Endothelial cell of umbilical vein (primary cell): ENCODE measurements at regions not wholly inside any gene's neighbourhood (a gene's known extent, or its start where the extent isn't known, plus 50 kb on each side); places are given as distances from the start of the nearest gene placed in this dataset.

Experiments used
- BruUV-seq: library from RNA; stranded (reverse); fragments of 400-500 nt; replicated peaks from 2 replicates; lab custom pipeline; 2021; lab: Mats Ljungman, UMichigan
- CTCF ChIA-PET: fragments of 300-600, 350-600 bp; sonication (Branson Sonifier 250); formaldehyde crosslinking; loops from one replicate; lab custom pipeline; 2021; ENCODE audit warnings: antibody characterized with exemption, inconsistent platforms; lab: Charles Lee
- POLR2A ChIA-PET: fragments of 300-600, 350-600 bp; sonication (Branson Sonifier 250); formaldehyde crosslinking; loops from one replicate; lab custom pipeline; 2021; ENCODE audit warnings: antibody characterized with exemption, inconsistent platforms; lab: Charles Lee
- DNase-seq: peaks from one replicate; pipeline ENCODE4 v3.0.0-alpha.2; 2011; ENCODE audit warnings: low read depth, low spot score
- FAIRE-seq: peaks from 2 replicates; lab custom pipeline; 2011; peaks lifted over from hg19 to GRCh38; lab: Jason Lieb, UNC
- H2AFZ ChIP-seq: 2 replicates; pipeline ENCODE4 v1.6.0; 2012; ENCODE audit warnings: low read depth, low read length, control low read depth, inconsistent platforms
- H3K27ac ChIP-seq: 2 replicates; pipeline ENCODE4 v1.5.1; 2011; ENCODE audit warnings: low read depth, mild to moderate bottlenecking, control low read depth, low read length, moderate library complexity; ENCODE audit not compliant: insufficient read depth
- H3K27me3 ChIP-seq, 2 experiments: 2 replicates each; pipeline versions ENCODE4 v1.6.0 to v1.6.1; 2011; ENCODE audit warnings: low read length in 2 of 2, mixed read lengths in 1 of 2; ENCODE audit not compliant: control insufficient read depth in 2 of 2, insufficient read depth in 2 of 2
- H3K36me3 ChIP-seq, 2 experiments: 2 replicates in 1 of 2; 3 replicates in 1 of 2; pipeline ENCODE4 v1.5.1; 2011; ENCODE audit warnings: low read length in 2 of 2, mild to moderate bottlenecking in 1 of 2, moderate library complexity in 1 of 2; ENCODE audit not compliant: control insufficient read depth in 2 of 2, insufficient read depth in 2 of 2; ENCODE audit errors: extremely low read depth in 1 of 2
- H3K4me1 ChIP-seq: 3 replicates; pipeline ENCODE4 v1.5.1; 2011; ENCODE audit warnings: mild to moderate bottlenecking, low read length; ENCODE audit not compliant: control insufficient read depth, insufficient read depth; ENCODE audit errors: extremely low read depth
- H3K4me2 ChIP-seq: 2 replicates; pipeline ENCODE4 v1.6.1; 2011; ENCODE audit warnings: low read length, control low read depth, mixed read lengths; ENCODE audit not compliant: insufficient read depth
- H3K4me3 ChIP-seq, 3 experiments: fragments of 200-600 bp in 1 of 3; sonication (generic), shearing (Covaris generic) in 1 of 3; replicated peaks in 1 of 3; 2 replicates each; pipeline ENCODE4 v1.5.1; 2011 to 2016; ENCODE audit warnings: control low read depth in 3 of 3, low read length in 3 of 3, mild to moderate bottlenecking in 2 of 3, inconsistent platforms in 1 of 3, low read depth in 1 of 3, moderate library complexity in 1 of 3; ENCODE audit not compliant: insufficient read depth in 1 of 3
- H3K79me2 ChIP-seq: 2 replicates; pipeline ENCODE4 v1.6.0; 2012; ENCODE audit warnings: low read length, inconsistent platforms; ENCODE audit not compliant: control insufficient read depth, insufficient read depth
- H3K9ac ChIP-seq: replicated peaks from 2 replicates; pipeline ENCODE3; 2011; ENCODE audit warnings: low read length, control low read depth; ENCODE audit not compliant: insufficient read depth; ENCODE audit errors: extremely low read depth
- H3K9me1 ChIP-seq: replicated peaks from 3 replicates; pipeline ENCODE4 v1.6.0; 2011; ENCODE audit warnings: mild to moderate bottlenecking, low read length; ENCODE audit not compliant: control insufficient read depth, insufficient read depth; ENCODE audit errors: extremely low read depth
- H3K9me3 ChIP-seq: replicated peaks from 2 replicates; pipeline ENCODE4 v1.5.1; 2012; ENCODE audit warnings: low read length, inconsistent platforms; ENCODE audit not compliant: control insufficient read depth, insufficient read depth
- H4K20me1 ChIP-seq: replicated peaks from 2 replicates; pipeline ENCODE3; 2011; ENCODE audit warnings: mild to moderate bottlenecking, low read length; ENCODE audit not compliant: control insufficient read depth, insufficient read depth; ENCODE audit errors: extremely low read depth
- EZH2 ChIP-seq: IDR thresholded peaks from 2 replicates; pipeline ENCODE4 v1.6.1; 2012; ENCODE audit warnings: borderline replicate concordance, low read depth, mild to moderate bottlenecking, moderate library complexity, low read length, inconsistent platforms; ENCODE audit not compliant: severe bottlenecking
- GATA2 ChIP-seq: IDR thresholded peaks from 2 replicates; pipeline ENCODE4 v1.7.0; 2011; ENCODE audit warnings: low read depth, mild to moderate bottlenecking, moderate library complexity, mixed read lengths, low read length; ENCODE audit not compliant: insufficient read length, insufficient read depth
- MYC ChIP-seq: IDR thresholded peaks from one replicate; pipeline ENCODE4 v1.6.1; 2011; ENCODE audit warnings: mild to moderate bottlenecking, low read depth, low read length
- POLR2A ChIP-seq: IDR thresholded peaks from 2 replicates; pipeline ENCODE4 v1.6.1; 2012; ENCODE audit warnings: low read depth, mild to moderate bottlenecking, control low read depth, low read length
- dilution Hi-C: fragments of 300-500 bp; cut with MboI; formaldehyde crosslinking; loops from one replicate; pipeline ENCODE4 v1.15.0; 2019; ENCODE audit warnings: low sequenced_read_pairs; ENCODE audit not compliant: extremely low pct_ligation_motif_present
- intact Hi-C: fragments of 100-400 bp; cut with micrococcal nuclease; formaldehyde crosslinking; loops from one replicate; pipeline ENCODE4 v1.10.0; 2022
- TF ChIP-seq, protein P1 (sequence below), 2 donors: IDR thresholded peaks; 1 replicate in 1 of 2; 2 replicates in 1 of 2; pipeline ENCODE4 v1.5.1; 2011; ENCODE audit warnings: low read length in 2 of 2, mild to moderate bottlenecking in 2 of 2, moderate library complexity in 2 of 2, control low read depth in 1 of 2, inconsistent platforms in 1 of 2, low read depth in 1 of 2; ENCODE audit not compliant: insufficient read depth in 1 of 2; ENCODE audit errors: extremely low read depth in 1 of 2

DNA sequence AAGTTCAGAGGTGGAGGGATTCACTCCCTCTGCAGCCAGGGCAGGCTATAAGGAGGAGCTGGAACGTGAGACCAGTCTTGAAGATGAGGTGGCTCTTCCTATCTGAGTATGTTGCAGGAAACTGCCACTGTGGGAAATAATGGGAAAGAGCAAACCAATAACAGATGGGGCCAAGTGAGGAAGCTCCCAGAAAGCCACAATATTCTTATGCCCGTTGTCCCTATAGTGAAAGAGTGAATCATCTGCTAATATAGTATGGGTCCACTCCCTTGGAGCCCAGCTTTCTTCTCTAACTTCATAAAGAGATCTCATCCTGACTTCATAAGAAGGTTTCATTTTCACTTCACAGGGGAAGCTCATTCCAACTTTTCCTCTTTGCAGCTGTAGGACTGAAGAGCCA lies 206.4 kb downstream of the BLID start:
- CTCF ChIA-PET: interaction anchor here (1.3 kb wide), 1 partner anchor 11 kb away, joined by 4 read pairs; no protein-coding TSS in a partner anchor
- Histone ChIP-seq H3K27ac (no peak overlapping the region), H3K36me3 (no peaks in the 10 kb centered on the region), H3K4me3 (no peak overlapping the region), H3K79me2 (no peaks in the 10 kb centered on the region), H3K4me2 (no peak overlapping the region), H2AFZ (no peak overlapping the region), H3K9ac (no peak overlapping the region), H3K9me3 (no peaks in the 10 kb centered on the region), H3K4me1 (no peaks in the 10 kb centered on the region), H4K20me1 (no peaks in the 10 kb centered on the region), H3K9me1 (no peaks in the 10 kb centered on the region), H3K27me3 (peaks cover 0 to 2% of the 10 kb centered on the region in 2 experiments)
- POLR2A ChIA-PET: no interaction called here
- intact Hi-C loops (no loop called here), dilution Hi-C loops (no loop called here)
- no peak for DNase-seq
- TF ChIP-seq POLR2A (no peak), GATA2 (no peak)
- no peak for FAIRE-seq
- no TSS peak for BruUV-seq

DNA sequence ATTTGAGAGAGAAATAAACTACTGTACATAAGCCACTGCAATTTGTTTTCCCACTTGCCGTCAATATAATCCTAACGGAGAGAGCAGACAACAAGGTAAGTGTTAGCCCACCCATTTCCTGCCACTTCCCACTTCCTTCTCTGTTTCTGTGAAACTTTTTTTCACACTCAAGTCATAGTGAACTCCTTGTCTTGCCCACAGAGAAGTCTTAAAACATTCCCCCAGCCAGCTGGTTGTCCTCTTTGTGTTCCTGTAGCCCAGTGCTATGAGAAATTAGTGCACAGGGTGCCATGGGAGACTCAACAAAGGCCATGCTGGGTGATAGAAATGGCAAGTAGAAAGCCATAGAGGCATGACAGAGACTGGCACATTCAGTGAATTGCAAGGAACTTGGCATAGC lies 208.6 kb downstream of the BLID start:
- ChIA-PET POLR2A (no interaction called here), CTCF (no interaction called here)
- BruUV-seq: no TSS peak

More for the DNA sequence above, 208.6 kb downstream of the BLID start:
- no peak overlapping the region for H3K9ac ChIP-seq
- no peaks in the 10 kb centered on the region for H3K4me1 ChIP-seq
- no peak for DNase-seq
- dilution Hi-C loops: no loop called here
- H3K79me2 ChIP-seq: no peaks in the 10 kb centered on the region
- FAIRE-seq: no peak
- TF ChIP-seq, protein P1, sequence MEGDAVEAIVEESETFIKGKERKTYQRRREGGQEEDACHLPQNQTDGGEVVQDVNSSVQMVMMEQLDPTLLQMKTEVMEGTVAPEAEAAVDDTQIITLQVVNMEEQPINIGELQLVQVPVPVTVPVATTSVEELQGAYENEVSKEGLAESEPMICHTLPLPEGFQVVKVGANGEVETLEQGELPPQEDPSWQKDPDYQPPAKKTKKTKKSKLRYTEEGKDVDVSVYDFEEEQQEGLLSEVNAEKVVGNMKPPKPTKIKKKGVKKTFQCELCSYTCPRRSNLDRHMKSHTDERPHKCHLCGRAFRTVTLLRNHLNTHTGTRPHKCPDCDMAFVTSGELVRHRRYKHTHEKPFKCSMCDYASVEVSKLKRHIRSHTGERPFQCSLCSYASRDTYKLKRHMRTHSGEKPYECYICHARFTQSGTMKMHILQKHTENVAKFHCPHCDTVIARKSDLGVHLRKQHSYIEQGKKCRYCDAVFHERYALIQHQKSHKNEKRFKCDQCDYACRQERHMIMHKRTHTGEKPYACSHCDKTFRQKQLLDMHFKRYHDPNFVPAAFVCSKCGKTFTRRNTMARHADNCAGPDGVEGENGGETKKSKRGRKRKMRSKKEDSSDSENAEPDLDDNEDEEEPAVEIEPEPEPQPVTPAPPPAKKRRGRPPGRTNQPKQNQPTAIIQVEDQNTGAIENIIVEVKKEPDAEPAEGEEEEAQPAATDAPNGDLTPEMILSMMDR (IDR thresholded peaks at IDR 0.05; ENCODE audit: extremely low read depth in 1 of 2, insufficient read depth in 1 of 2, low read depth in 1 of 2, low read length in 2 of 2): no peak
- TF ChIP-seq EZH2 (no peak), GATA2 (no peak), MYC (no peak)
- H3K4me2 ChIP-seq: no peak overlapping the region
- intact Hi-C loops: no loop called here
- H3K9me3 ChIP-seq: no peaks in the 10 kb centered on the region
- H3K36me3 ChIP-seq: no peaks in the 10 kb centered on the region
- no peak overlapping the region for H3K4me3 ChIP-seq
- no peaks in the 10 kb centered on the region for H4K20me1 ChIP-seq
- H3K27ac ChIP-seq: no peak overlapping the region
- H3K9me1 ChIP-seq: no peaks in the 10 kb centered on the region
- peaks cover 0 to 2% of the 10 kb centered on the region in 2 experiments for H3K27me3 ChIP-seq
- no peak overlapping the region for H2AFZ ChIP-seq
